ENCODE measurements at regions not wholly inside any gene's neighbourhood (a gene's known extent, or its start where the extent isn't known, plus 50 kb on each side); places are given as distances from the start of the nearest gene placed in this dataset.

GRCh38 chr1:218584418-218585155, 239.5 kb downstream of the TGFB2 start:
- DNase-seq = no peak

- DNase-seq = no peak
Observed at GRCh38 chr1:218585511-218586184, 240.5 kb downstream of the TGFB2 start.

DNA sequence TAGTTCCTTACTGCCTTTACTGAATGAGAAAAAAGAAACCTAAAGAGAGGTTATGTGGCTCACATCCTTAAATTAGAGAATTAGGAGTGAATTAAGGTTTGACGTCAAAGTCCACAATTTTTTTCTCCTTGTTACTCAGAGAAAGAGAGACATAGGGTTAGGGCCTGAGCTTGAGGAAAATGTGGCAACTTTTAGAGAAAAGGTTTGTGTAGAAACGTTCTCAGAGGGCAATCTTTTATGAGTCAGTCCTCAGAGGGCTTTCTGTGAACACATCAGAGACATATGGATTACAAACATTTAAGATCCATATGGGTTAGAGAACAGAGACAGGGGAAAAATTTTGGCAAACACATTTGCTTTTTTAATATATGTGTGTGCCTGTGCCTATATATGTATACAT, 242.8 kb downstream of the TGFB2 start:
- DNase-seq = no peak

- DNase-seq = no peak
Observed at GRCh38 chr1:218588540-218589172, 243.5 kb downstream of the TGFB2 start.

GRCh38 chr1:218589487-218589886, 244.4 kb downstream of the TGFB2 start:
- DNase-seq = no peak

DNA sequence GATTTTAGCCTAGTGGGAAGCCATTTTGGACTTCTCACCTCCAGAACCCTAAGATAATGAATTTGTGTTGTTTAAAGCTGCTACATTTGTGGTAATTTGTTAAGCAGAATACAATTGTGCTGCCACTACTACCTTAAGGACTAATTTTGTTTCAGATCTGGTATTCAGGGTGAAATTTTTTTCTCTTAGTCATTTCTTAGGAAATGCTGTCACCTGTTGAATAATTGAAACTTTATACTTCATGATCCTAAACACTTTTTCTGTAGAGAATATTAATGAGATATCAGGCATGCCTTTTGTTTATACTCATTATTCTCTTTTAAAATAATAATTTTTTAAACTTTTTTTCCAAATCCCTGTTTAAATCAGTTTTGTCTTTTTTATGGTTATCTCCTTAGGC, 246.8 kb downstream of the TGFB2 start:
- no peak for DNase-seq

- DNase-seq = no peak
Observed at GRCh38 chr1:218592688-218593087, 247.6 kb downstream of the TGFB2 start.

GRCh38 chr1:218600968-218601367, 255.8 kb downstream of the TGFB2 start:
- no peak for DNase-seq

DNA sequence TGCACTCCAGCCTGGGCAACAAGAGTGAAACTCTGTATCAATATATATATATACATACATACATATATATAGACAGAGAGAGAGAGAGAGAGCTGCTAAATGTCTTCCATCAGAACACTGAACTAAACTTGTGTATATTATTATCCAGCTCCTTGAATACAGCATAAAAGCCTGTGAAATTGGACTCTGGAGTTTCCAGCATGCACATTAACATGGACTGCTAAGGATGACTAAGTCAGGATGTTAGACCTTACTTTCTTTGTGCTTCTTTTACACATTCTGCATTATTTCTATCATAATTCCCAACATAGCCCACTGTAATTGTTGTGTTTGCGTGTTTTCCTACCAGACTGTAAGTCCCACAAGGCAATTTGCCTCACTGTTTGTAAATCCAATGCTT, 259.1 kb downstream of the TGFB2 start:
- DNase-seq = no peak

DNA sequence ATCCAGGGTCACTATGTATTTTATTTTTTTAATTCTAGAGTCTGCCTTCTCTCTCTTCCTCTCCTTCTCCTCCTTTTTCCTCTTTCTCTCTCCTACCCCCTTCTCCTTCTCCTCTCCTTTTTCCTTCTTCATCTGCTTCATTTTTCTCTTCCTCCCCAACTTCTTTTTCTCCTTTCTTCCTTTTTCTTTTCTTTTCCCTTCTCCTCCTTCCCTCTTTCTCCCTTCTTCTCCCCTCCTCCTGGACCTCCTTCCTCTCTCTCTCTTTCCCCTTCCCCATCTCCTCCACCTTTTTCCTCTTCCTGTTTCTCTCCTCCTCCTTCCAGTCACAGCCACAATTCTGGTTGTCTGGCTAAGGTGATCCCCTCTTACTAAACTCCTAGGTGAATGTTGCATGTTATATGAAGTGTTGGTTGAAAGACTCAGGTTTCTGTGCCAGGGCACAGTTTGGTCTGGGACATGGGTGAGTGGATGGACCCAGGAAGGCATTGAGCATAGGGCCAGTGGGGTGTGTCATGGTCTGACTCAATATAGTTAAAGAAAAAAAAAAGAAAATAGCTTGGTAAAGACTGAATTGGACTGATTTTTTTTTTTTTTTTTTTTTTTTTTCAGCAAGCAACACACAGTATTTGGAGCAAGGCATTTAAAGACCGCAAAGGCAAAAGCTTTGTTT, 266.9 kb downstream of the TGFB2 start:
- DNase-seq = no peak

GRCh38 chr1:218613105-218613504, 268.0 kb downstream of the TGFB2 start:
- DNase-seq = no peak

DNA sequence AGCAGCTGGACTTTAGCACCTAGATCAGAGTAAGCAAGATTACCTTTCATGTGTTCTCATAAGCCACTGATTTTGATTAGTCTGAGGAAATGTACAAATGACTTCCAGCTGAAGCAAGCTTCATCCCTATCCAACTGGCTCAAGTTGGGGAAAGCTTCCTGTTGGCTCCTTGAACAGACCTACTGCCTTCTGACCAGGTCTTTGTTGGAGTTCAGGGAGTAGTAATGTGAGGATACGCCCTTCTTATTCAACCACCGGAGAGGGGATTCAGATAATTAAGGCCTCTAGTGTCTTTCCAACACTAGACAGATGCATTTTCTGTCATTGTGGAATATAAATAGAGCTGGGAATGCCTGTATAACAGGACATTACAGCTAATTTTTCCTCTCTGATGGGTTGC, 268.9 kb downstream of the TGFB2 start:
- DNase-seq = no peak

DNA sequence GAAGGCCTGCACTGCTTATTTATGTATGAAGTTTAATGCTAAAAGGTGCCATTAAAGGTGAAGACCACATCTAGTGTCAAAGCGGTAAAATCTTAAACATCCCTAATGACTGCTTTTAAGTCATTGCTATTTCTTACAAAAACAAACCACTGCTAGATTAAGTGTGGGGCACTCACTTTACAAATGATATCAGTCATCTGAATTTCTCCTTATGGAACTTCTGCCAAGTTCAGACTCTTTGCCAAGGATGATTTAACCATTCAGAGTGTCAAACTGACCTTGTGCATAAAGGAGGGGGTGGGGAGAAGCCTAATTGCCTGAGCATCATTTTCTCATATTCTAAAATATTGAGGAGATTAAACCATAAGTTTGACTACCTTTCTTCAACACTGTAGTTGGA, 271.5 kb downstream of the TGFB2 start:
- no peak for DNase-seq

- DNase-seq = no peak
Observed at GRCh38 chr1:218617986-218618385, 272.9 kb downstream of the TGFB2 start.

DNA sequence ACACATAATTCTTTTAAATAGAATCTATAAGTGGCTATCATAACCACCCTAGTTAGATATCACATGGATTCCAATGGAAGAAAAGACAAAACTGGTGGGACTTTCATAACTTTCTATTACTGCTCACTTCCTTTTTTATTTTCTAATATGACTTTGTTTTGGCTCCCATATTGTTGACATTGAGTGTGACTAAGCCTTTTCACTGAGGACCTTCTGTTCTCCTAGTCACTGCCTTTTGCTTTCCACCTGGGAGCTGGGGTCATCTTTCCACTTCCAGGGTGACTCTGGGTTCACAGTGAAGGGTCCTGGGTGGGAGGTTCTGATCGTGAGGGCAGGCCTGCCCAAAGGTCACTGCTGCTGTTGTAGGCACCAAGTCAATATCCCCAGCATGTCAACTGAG, 275.8 kb downstream of the TGFB2 start:
- DNase-seq = no peak

- no peak for DNase-seq
Observed at GRCh38 chr1:218624052-218624451, 278.9 kb downstream of the TGFB2 start.

GRCh38 chr1:218625393-218625792, 280.3 kb downstream of the TGFB2 start:
- no peak for DNase-seq

GRCh38 chr1:218633238-218633988, 288.3 kb downstream of the TGFB2 start:
- no peak for DNase-seq

DNA sequence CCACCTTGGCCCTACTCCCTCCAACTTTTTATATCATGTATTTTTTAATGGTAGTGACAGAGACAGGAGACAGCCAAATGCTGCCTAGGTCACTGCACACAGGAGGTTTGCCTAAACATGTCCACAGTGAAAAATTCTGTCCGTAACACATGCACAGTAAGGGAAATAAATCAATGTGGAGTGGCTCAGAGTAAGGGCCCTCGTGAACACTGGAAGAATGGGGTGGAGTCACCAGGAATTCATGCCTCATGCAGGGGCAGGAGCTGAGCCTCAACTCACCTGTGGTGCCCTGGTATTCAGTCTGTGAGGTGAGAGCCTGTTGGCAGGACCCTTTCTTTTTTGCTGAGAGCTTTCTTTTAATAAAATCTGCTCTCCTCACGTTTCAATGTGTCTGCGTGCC, 289.1 kb downstream of the TGFB2 start:
- no peak for DNase-seq

GRCh38 chr1:218636548-218636947, 291.4 kb downstream of the TGFB2 start:
- no peak for DNase-seq

- no peak for DNase-seq
Observed at GRCh38 chr1:218640173-218640572, 295.0 kb downstream of the TGFB2 start.

- DNase-seq = no peak
Observed at GRCh38 chr1:218642033-218642948, 297.2 kb downstream of the TGFB2 start.

Measured in activated CD8-positive, alpha-beta memory T cell treated with anti-CD3 and anti-CD28 coated beads for 24 hours (primary cell).